ENCODE measurements at regions not wholly inside any gene's neighbourhood (a gene's known extent, or its start where the extent isn't known, plus 50 kb on each side); places are given as distances from the start of the nearest gene placed in this dataset.
"Not testable (repeated sequence)": the region's sequence is repeated elsewhere in the genome, so short reads cannot be mapped to it uniquely, and the experiment has no call there.

DNA sequence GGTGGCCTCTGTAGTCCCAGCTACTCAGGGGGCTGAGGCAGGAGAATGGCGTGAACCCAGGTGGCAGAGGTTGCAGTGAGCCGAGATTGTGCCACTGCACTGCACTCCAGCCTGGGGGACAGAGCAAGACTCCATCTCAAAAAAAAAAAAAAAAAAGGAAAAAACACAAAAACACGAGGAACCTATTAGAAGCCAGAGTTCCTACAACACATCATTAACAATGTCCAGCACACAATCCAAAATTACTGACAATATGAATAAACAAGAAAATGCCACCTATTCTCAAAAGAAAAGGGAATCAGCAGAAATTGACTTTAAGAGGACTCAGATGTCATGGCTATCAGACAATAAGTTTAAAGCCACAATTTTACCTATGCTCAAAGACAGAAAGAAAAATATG lies 57.3 kb upstream of the HS3ST3A1 start:
- H3K27me3 ChIP-seq (ENCODE audit: insufficient read depth, low read length, poor library complexity, severe bottlenecking); H3K36me3 Mint-ChIP-seq; H3K4me1 ChIP-seq (ENCODE audit: insufficient read depth, low read length); H3K9me3 Mint-ChIP-seq; H3K36me3 ChIP-seq (ENCODE audit: insufficient read depth, low read length); H3K27ac ChIP-seq (ENCODE audit: low read depth, low read length); DNase-seq; H3K9me3 ChIP-seq (ENCODE audit: low read length); POLR2A ChIA-PET; H3K4me3 Mint-ChIP-seq; H3K4me1 Mint-ChIP-seq; CTCF ChIA-PET; H3K4me3 ChIP-seq (ENCODE audit: low read length); H3K27ac Mint-ChIP-seq: not testable (repeated sequence)
- H3K27me3 Mint-ChIP-seq, result peaks cover 8 to 13% of the 10 kb centered on the region in 2 donors

DNA sequence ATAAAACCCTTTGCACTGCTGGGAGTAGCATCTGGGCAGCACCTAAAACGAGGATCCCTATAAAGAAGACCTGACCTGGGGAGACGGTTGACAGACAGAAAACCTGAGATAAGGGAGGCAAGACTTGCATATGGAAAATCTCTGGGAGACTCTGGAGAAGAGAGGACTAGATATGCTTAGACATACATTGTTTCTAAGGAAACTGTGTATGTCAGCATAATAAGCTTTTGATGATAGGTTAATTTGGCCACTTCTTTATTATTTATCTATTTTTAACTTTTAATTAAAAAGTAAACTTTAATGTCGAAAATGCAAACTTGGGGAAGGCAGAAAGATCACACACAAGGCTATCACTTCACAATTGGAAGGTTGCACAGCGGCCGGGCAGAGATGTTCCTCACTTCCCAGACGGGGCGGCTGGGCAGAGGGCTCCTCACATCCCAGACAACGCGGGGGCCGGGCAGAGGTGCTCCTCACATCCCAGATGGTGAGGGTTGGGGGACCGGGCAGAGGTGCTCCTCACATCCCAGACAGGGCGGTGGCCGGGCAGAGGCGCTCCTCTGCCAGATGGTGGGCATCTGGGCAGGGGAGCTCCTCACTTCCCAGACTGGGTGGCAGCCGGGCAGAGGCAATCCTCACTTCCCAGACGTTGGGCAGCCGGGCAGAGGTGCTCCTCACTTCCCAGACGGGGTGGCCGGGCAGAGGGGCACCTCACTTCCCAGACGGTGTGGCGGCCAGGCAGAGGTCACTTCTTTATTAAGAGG lies 64.3 kb upstream of the HS3ST3A1 start:
- Mint-ChIP-seq H3K36me3 (peaks cover 0 to 16% (median 4%) of the 10 kb centered on the region in 3 donors), H3K27ac (no peak overlapping the region), H3K9me3 (peaks cover 20 to 32% (median 30%) of the 10 kb centered on the region in 5 donors), H3K4me3 (no peak overlapping the region), H3K27me3 (peaks cover 6 to 22% of the 10 kb centered on the region in 2 donors), H3K4me1 (no peaks in the 10 kb centered on the region)
- no peaks in the 10 kb centered on the region for H3K4me1 ChIP-seq (ENCODE audit: insufficient read depth, low read length)
- no peaks in the 10 kb centered on the region for H3K36me3 ChIP-seq (ENCODE audit: insufficient read depth, low read length)
- H3K9me3 ChIP-seq (ENCODE audit: low read length), result no peaks in the 10 kb centered on the region
- no peak for DNase-seq
- no peak overlapping the region for H3K4me3 ChIP-seq (ENCODE audit: low read length)
- CTCF ChIA-PET, result no interaction called here
- POLR2A ChIA-PET, result no interaction called here
- H3K27ac ChIP-seq (ENCODE audit: low read depth, low read length), result no peak overlapping the region
- H3K27me3 ChIP-seq (ENCODE audit: insufficient read depth, low read length, poor library complexity, severe bottlenecking), result no peaks in the 10 kb centered on the region

DNA sequence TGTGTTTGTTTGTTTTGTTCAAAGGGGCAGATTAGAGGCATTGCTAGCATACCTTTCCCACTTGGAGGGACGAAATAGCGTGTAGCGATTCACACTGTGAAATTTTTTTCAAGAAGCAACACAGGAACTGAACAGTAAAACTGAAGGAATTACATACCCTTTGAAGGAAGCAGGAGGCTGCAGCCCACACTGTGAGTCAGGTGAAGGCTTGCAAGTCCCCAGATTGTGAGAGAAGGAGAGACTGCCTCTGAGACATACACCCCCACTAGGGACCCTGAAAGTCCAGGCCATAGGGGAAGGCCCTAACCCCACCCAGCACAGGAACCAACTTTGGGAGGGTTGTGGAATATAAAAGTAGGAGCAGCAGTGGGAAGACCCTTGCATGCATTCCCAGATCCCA lies 69.6 kb upstream of the HS3ST3A1 start:
- CTCF ChIA-PET, result no interaction called here
- Histone ChIP-seq H3K27me3 (ENCODE audit: insufficient read depth, low read length, poor library complexity, severe bottlenecking) (no peaks in the 10 kb centered on the region), H3K27ac (ENCODE audit: low read depth, low read length) (no peak overlapping the region), H3K4me1 (ENCODE audit: insufficient read depth, low read length) (no peaks in the 10 kb centered on the region), H3K36me3 (ENCODE audit: insufficient read depth, low read length) (no peaks in the 10 kb centered on the region), H3K9me3 (ENCODE audit: low read length) (no peaks in the 10 kb centered on the region), H3K4me3 (ENCODE audit: low read length) (no peak overlapping the region)
- peaks cover 20 to 36% (median 28%) of the 10 kb centered on the region in 5 donors for H3K9me3 Mint-ChIP-seq
- H3K36me3 Mint-ChIP-seq, result peaks cover 0 to 16% (median 4%) of the 10 kb centered on the region in 3 donors
- peaks cover 16 to 33% of the 10 kb centered on the region in 2 donors for H3K27me3 Mint-ChIP-seq
- DNase-seq, result no peak
- H3K4me1 Mint-ChIP-seq, result no peaks in the 10 kb centered on the region
- no peak overlapping the region for H3K4me3 Mint-ChIP-seq
- POLR2A ChIA-PET, result no interaction called here
- no peak overlapping the region for H3K27ac Mint-ChIP-seq

DNA sequence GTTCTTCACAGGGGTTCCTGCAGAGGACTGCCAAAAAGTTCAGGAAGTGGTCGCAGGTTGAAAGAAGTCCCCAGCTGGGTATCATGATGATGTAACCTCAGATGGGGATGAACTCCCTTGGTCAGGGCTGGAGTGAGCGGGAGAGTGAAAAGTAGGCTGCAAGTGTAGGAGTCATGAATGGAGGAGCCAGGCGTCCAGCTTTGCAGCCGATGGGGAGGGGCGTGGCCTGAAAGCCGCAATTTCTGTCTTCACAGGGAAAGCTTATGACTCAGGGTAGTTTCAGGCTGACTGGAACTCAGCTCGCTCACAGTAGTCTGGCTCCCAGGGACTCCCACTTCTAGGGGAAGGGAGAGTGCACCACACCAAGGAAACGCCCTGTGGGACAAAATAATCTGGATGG lies 70.0 kb upstream of the HS3ST3A1 start:
- Mint-ChIP-seq H3K27me3 (peaks cover 16 to 33% of the 10 kb centered on the region in 2 donors), H3K9me3 (peaks cover 20 to 36% (median 28%) of the 10 kb centered on the region in 5 donors), H3K4me1 (no peaks in the 10 kb centered on the region), H3K36me3 (peaks cover 0 to 16% (median 4%) of the 10 kb centered on the region in 3 donors), H3K4me3 (no peak overlapping the region), H3K27ac (no peak overlapping the region)
- H3K9me3 ChIP-seq (ENCODE audit: low read length), result no peaks in the 10 kb centered on the region
- no peaks in the 10 kb centered on the region for H3K27me3 ChIP-seq (ENCODE audit: insufficient read depth, low read length, poor library complexity, severe bottlenecking)
- ChIA-PET CTCF (no interaction called here), POLR2A (no interaction called here)
- no peaks in the 10 kb centered on the region for H3K36me3 ChIP-seq (ENCODE audit: insufficient read depth, low read length)
- H3K27ac ChIP-seq (ENCODE audit: low read depth, low read length), result no peak overlapping the region
- no peak overlapping the region for H3K4me3 ChIP-seq (ENCODE audit: low read length)
- H3K4me1 ChIP-seq (ENCODE audit: insufficient read depth, low read length), result no peaks in the 10 kb centered on the region
- DNase-seq, result no peak

DNA sequence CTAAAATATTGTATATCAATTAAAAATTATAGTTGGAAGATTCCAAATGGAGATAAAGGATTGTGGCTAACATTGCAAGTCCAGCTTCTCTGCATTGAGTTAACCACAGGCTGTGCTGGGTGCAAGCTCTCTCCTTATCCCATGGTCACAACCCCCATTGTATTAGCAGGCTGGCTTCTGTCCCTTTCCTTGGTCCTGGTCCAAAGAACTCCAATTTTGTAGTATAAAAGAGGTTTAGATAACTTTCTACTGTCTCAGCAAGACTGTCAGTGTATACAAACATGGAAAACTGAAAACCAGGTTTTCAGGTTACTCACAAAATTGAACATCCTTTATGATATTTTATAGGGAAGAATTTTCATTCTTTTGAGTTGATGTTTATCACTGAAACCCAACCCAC lies 76.6 kb upstream of the HS3ST3A1 start:
- Mint-ChIP-seq H3K4me3 (no peak overlapping the region), H3K27ac (no peak overlapping the region), H3K36me3 (no peaks in the 10 kb centered on the region), H3K4me1 (no peaks in the 10 kb centered on the region), H3K9me3 (peaks cover 0 to 2% (median 0%) of the 10 kb centered on the region in 5 donors), H3K27me3 (peaks cover 3 to 14% of the 10 kb centered on the region in 2 donors)
- Histone ChIP-seq H3K4me1 (ENCODE audit: insufficient read depth, low read length) (no peaks in the 10 kb centered on the region), H3K27ac (ENCODE audit: low read depth, low read length) (no peak overlapping the region), H3K27me3 (ENCODE audit: insufficient read depth, low read length, poor library complexity, severe bottlenecking) (no peaks in the 10 kb centered on the region), H3K4me3 (ENCODE audit: low read length) (no peak overlapping the region), H3K9me3 (ENCODE audit: low read length) (no peaks in the 10 kb centered on the region), H3K36me3 (ENCODE audit: insufficient read depth, low read length) (no peaks in the 10 kb centered on the region)
- CTCF ChIA-PET, result no interaction called here
- no peak for DNase-seq
- POLR2A ChIA-PET, result no interaction called here

DNA sequence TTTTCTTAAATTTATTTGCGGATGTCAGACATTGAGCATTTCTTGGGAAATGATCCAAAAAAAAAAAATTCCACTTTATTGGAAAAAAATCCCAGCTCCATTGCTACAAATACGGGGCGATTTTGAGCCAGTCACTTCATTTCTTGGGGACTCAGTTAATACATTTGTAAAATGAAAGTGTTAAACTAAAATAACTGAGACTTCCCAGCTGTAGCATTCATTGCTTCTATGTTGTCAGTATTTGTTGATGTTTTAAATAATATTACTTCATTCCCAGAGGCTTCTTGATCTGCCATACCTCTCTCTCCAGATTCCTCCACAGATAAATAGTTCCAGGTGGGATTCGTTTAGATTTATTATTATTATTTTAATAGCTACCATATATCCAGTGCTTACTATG lies 77.1 kb upstream of the HS3ST3A1 start:
- Histone ChIP-seq H3K4me3 (ENCODE audit: low read length) (no peak overlapping the region), H3K4me1 (ENCODE audit: insufficient read depth, low read length) (no peaks in the 10 kb centered on the region), H3K27ac (ENCODE audit: low read depth, low read length) (no peak overlapping the region), H3K9me3 (ENCODE audit: low read length) (no peaks in the 10 kb centered on the region), H3K27me3 (ENCODE audit: insufficient read depth, low read length, poor library complexity, severe bottlenecking) (no peaks in the 10 kb centered on the region), H3K36me3 (ENCODE audit: insufficient read depth, low read length) (no peaks in the 10 kb centered on the region)
- Mint-ChIP-seq H3K27ac (no peak overlapping the region), H3K27me3 (peaks cover under 1 to 9% of the 10 kb centered on the region in 2 donors), H3K36me3 (no peaks in the 10 kb centered on the region), H3K4me1 (no peaks in the 10 kb centered on the region), H3K4me3 (no peak overlapping the region), H3K9me3 (peaks cover 0 to 2% (median 0%) of the 10 kb centered on the region in 5 donors)
- DNase-seq, result no peak
- POLR2A ChIA-PET, result no interaction called here
- CTCF ChIA-PET, result no interaction called here

DNA sequence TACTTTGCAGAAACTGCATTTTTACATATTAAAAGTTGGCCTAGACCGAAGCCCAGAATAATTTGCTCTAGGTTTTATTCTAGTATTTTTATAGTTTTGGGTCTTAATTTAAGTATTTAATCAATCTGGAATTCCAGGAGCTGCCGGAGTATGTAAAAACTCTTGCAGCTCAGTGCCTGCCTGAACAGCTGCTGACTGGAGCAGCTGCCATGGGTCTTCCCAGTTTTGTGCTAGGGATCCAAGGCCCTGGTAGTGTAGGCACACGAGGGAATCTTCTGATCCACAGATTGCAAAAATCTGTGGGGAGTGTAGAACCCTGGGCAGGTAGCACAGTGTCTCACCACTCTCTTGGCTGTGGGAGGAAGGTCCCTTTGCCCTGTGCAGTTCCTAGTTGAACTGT lies 87.0 kb upstream of the HS3ST3A1 start:
- H3K4me1 Mint-ChIP-seq, result no peaks in the 10 kb centered on the region
- POLR2A ChIA-PET, result no interaction called here

DNA sequence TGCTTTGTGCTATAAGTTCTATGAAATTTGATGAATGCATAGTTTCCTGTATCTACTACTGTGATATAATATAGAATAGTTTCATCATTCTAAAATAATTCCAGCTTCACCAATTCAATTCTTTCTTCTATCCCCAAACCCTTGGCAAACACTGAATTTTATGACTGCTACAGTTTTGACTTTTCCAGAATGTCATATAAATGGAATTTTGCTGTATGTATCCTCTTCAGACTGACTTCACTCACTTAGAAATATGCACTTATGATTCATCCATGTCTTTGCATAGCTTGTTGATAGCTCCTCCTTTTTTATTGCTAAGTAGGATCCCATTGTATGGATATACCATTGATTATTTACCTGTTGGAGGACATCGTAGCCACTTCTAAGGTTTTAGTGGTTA lies 89.1 kb upstream of the HS3ST3A1 start:
- no peak for DNase-seq
- CTCF ChIA-PET, result no interaction called here
- no peak overlapping the region for H3K4me3 Mint-ChIP-seq
- no peaks in the 10 kb centered on the region for H3K4me1 ChIP-seq (ENCODE audit: insufficient read depth, low read length)
- no peak overlapping the region for H3K27ac ChIP-seq (ENCODE audit: low read depth, low read length)
- H3K27ac Mint-ChIP-seq, result no peak overlapping the region
- H3K4me3 ChIP-seq (ENCODE audit: low read length), result no peak overlapping the region
- H3K4me1 Mint-ChIP-seq, result no peaks in the 10 kb centered on the region
- H3K36me3 Mint-ChIP-seq, result no peaks in the 10 kb centered on the region
- no peaks in the 10 kb centered on the region for H3K27me3 ChIP-seq (ENCODE audit: insufficient read depth, low read length, poor library complexity, severe bottlenecking)
- no peaks in the 10 kb centered on the region for H3K9me3 ChIP-seq (ENCODE audit: low read length)
- H3K27me3 Mint-ChIP-seq, result peaks cover 10 to 11% of the 10 kb centered on the region in 2 donors
- POLR2A ChIA-PET, result no interaction called here
- H3K36me3 ChIP-seq (ENCODE audit: insufficient read depth, low read length), result no peaks in the 10 kb centered on the region
- H3K9me3 Mint-ChIP-seq, result peaks cover 0 to 6% (median 2%) of the 10 kb centered on the region in 5 donors

More for the DNA sequence above, 87.0 kb upstream of the HS3ST3A1 start:
- H3K36me3 ChIP-seq (ENCODE audit: insufficient read depth, low read length), result no peaks in the 10 kb centered on the region
- no peaks in the 10 kb centered on the region for H3K9me3 ChIP-seq (ENCODE audit: low read length)
- Mint-ChIP-seq H3K9me3 (peaks cover 0 to 6% (median 2%) of the 10 kb centered on the region in 5 donors), H3K4me3 (no peak overlapping the region), H3K27ac (no peak overlapping the region), H3K36me3 (no peaks in the 10 kb centered on the region), H3K27me3 (peaks cover 11 to 12% of the 10 kb centered on the region in 2 donors)
- CTCF ChIA-PET, result no interaction called here
- no peaks in the 10 kb centered on the region for H3K27me3 ChIP-seq (ENCODE audit: insufficient read depth, low read length, poor library complexity, severe bottlenecking)
- no peaks in the 10 kb centered on the region for H3K4me1 ChIP-seq (ENCODE audit: insufficient read depth, low read length)
- DNase-seq, result no peak
- no peak overlapping the region for H3K4me3 ChIP-seq (ENCODE audit: low read length)
- H3K27ac ChIP-seq (ENCODE audit: low read depth, low read length), result no peak overlapping the region
